HG03457 (cell line): ENCODE measurements at regions not wholly inside any gene's neighbourhood (a gene's known extent, or its start where the extent isn't known, plus 50 kb on each side); places are given as distances from the start of the nearest gene placed in this dataset.
"Not testable (repeated sequence)": the region's sequence is repeated elsewhere in the genome, so short reads cannot be mapped to it uniquely, and the experiment has no call there.

Source experiments
- ATAC-seq: cut with Tn5 transposase; IDR thresholded peaks from one replicate; pipeline ENCODE4 v1.9.1; 2021; ENCODE audit warnings: moderate number of reproducible peaks; ENCODE audit not compliant: unreplicated experiment

GRCh38 chr22:49391436-49391835 lies 436.2 kb downstream of the BRD1 start:
- no peak for ATAC-seq

- ATAC-seq: no peak
Observed at GRCh38 chr22:49390954-49391353, 436.7 kb downstream of the BRD1 start.

DNA sequence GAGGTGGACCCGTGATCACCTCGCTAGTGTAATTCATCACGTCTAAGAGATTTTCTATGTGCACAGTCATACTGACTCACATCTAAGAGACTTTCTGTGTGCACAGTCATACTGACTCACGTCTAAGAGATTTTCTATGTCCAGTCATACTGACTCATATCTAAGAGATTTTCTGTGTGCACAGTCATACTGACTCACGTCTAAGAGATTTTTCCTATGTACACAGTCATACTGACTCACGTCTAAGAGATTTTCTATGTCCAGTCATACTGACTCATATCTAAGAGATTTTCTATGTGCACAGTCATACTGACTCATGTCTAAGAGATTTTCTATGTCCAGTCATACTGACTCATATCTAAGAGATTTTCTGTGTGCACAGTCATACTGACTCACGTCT lies 443.8 kb downstream of the BRD1 start:
- ATAC-seq: not testable (repeated sequence)

GRCh38 chr22:49382451-49382735 lies 445.3 kb downstream of the BRD1 start:
- ATAC-seq: no peak

GRCh38 chr22:49381595-49382450 lies 445.9 kb downstream of the BRD1 start:
- no peak for ATAC-seq

GRCh38 chr22:49380828-49381114 lies 446.9 kb downstream of the BRD1 start:
- no peak for ATAC-seq

GRCh38 chr22:49380095-49380827 lies 447.4 kb downstream of the BRD1 start:
- ATAC-seq: no peak

DNA sequence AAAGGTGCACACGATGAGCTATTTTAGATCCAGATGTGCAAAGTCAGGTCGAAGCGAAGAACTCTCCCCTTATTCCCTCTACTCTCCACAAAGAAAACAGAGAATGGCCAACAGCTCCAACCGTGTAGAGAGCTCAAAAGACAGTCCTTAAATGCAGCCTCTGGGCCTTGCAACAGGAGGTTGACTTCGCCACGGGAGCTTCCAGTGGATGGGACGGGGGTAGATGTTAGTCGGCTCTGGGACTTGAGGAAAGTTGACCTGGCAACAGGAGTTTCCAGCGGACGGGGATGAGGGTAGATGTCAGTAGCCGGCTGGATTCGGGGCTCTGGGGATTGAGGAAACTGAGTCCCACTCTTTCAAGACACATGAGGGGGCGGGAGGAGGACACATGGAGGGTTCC lies 450.4 kb downstream of the BRD1 start:
- no peak for ATAC-seq

GRCh38 chr22:49373801-49374226 lies 453.9 kb downstream of the BRD1 start:
- no peak for ATAC-seq

DNA sequence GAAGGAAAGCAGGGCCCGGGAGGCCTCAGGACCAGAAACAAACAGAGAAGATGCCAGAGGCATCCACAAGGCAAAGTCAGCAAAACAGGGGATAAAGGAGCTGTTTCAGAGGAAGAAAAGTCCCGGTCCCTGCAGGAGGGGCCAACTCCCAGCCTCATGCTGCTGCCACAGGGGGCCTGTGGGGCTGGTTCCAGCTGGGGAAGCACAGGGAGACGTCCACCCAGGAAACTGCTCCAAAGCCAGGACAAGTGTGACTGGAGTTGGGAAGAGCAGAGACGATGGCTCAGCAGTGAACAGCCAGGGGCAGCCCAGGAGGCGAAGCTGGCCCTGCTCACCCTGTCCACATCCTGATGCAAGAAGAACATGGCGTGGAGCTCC lies 454.4 kb downstream of the BRD1 start:
- ATAC-seq: no peak

DNA sequence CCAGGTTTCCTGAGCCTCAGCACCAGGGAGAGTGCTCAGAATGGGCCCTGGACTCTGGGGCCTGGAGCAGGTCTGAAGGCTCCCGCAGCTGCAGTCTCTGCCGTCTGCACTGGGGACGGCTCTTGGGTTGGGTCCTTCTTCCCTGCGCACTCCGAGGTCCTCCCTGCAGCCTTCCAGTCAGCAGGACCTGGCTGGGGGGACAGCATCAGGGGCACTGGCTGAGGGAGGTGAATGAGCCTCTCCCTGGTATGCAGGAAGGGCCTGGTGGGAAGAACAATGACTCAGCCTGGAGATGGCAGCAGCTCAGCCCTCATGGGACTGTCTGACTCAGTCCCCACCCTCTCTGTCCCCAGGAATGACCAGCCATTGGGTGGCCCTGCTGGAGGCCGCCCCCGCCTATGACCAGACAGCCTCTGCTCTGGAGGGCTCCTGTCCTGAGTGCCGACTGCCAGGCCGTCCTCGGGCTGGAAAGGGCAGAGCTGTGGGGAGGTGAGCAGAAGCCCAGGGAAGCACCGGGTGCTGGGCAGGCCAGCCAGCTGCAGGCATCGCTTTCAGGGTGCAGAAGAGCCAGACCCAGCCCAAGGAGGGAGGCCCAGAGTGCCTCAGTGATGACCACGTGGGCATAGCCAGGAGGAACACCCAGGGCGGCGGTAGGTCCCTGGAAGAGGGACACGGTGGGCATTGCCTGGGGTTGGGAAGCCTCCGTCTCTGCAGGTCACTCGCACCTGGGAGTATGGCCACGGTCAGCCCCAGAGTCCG lies 455.0 kb downstream of the BRD1 start:
- no peak for ATAC-seq

DNA sequence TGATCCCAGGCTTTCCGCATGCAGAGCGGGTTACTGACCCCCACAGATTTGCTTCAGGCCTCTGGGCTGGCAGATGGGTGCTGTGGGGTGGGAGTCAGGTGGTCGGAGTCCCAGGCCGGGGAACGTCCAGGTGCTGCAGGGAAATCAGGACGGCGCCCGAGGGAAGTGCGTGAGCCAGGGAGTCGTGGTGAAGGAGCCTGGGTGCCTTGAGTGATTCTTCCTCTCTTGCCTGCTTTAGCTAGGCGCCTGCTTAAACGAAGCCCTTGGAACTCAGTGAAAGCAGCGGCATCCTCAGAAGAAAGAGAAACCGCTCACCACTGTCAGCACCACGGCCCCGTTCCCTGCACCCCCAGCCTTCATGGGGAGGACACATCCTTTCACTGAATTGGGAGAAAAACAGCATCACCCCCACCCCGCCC lies 455.6 kb downstream of the BRD1 start:
- no peak for ATAC-seq

DNA sequence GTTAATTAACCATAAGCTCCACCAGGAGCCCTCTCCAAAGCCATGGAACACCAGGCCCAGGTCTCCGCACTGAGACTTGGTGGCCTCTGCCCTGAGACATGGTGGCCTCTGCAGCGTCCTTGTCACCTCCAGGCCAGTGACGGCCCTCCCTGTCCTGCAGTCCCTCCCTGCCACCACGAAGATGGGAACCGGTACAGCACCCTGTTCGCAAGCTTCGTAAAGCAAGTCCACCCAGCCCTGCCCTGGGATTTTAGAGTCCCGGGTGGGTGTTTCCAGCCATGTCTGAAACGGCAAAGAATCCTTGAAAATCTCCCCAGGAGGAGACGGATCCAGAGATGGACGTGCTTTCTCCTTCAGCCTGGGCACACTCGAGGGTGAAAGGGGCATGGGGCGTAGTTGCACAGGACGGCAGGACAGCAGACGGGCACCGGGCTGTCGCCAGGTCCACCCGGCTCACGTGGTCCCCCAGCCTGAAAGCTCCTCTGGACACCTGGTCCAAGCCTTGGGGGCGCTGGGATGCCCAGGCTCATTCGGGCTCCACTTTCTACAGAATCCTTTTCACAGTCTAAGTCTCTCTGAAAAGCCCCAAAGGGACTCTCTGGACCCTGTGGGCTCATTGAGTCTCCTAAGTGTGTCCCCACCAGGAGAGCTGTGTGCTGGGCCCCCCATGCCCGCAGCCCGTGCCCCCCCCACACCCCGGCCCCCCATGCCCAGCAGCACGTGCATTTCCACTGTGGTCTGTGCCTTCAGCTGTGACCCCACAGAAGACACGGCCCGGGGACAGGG lies 456.2 kb downstream of the BRD1 start:
- ATAC-seq: no peak

DNA sequence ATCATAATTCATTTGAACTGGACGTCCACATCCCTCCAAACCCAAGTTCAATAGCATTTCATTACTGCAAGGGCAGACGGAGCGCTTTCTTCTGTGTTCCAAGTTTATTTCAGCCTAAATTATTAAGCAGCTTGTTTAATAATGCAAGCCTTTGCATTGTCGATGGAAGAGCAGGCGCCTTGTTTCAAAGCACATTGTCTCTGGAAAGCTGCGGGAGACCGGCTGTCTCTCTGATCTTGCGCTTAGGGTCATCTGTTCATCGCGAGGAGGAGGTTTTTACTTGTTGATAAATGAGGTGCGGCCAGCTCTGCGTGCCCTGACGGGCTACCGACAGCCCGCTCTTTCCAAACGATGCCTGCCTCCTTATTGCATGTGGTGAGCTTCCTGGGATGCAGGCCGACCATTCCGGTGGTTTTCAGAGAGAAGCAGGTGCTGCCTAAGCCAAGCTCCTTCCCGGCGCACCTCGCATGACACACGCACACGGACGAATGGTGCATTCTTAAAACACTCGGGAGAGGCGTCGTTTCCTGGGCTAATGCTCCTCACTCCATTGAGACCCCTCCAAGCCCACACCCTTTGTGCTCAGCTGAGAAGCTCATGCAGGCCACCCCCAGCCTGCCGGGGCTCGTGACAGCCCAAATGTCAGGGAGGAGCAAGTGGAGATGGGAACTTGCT lies 456.9 kb downstream of the BRD1 start:
- no peak for ATAC-seq

- ATAC-seq: no peak
Observed at GRCh38 chr22:49369726-49370626, 457.7 kb downstream of the BRD1 start.

- ATAC-seq: no peak
Observed at GRCh38 chr22:49368976-49369725, 458.5 kb downstream of the BRD1 start.

DNA sequence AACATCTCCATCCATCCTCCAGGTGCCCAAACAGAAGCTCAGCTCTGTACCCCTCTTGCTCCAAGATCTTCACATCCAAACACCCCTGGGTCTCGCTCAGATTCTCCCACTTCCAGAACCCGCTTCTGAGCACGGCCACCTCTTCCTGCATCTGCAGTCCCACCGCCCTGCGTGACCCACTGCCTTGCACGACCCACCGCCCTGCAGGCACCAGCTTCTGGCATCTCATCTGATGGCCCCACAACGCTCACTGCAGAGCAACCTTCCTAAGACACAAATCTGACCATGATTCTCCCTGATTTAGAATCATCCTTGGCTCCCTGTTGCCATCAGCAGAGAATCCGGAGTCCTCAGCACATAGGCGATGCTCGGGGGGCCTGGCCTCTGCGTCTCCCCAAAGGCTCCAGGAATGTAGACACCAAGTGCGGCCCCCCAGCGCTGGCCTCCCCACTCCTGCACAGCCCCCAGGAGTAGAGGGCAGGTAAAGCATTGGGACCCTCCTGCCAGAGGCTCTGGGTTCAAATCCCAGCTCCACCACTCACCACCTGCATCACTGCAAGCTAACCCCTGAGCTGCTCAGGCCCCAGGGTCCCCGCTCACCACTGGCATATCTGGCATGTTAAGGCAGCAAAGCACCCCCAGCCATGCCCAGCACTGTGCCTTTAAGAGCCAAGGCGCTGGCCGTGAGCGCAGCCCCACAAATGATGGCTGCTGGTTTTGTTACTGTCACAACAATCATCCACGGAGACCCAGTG lies 459.3 kb downstream of the BRD1 start:
- ATAC-seq: no peak

DNA sequence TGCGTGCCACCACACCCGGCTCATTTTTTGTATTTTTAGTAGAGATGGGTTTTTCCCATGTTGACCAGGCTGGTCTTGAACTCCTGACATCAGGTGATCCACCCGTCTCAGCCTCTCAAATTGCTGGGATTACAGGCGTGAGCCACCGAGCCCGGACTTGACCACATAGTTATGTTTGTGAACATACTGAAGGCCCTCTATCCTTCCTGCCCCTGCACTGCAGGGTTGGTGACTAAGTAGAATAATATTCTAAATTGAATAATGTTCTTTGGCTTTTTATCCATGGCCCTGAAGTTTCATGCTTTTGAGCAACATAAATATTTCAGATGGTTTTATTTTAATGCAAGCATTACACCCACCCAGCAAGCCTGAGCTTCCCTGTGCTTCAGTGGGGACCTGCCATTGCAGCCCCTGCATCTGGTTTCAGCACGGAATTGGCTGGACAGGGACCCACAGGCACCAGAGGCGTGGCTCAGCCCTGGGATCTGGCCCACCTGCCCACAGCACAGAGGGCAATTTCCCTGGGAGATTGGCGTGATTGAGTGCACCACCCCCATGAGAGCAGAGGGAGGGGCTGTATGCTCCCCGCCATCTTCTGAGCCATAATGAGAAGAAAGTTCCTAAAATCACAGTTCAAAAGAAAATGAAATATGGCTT lies 460.5 kb downstream of the BRD1 start:
- ATAC-seq: no peak
